ENCODE measurements at regions not wholly inside any gene's neighbourhood (a gene's known extent, or its start where the extent isn't known, plus 50 kb on each side); places are given as distances from the start of the nearest gene placed in this dataset.

GRCh38 chr1:48089356-48089891 is 92.2 kb upstream of the TRABD2B start:
- H3K4me1 ChIP-seq (ENCODE audit: control insufficient read depth in 1 of 2, insufficient read depth in 2 of 2, low read length in 2 of 2): peaks cover 7 to 9% of the 10 kb centered on the region in 2 donors
- H3K9ac ChIP-seq (ENCODE audit: low read depth in 1 of 2, low read length in 2 of 2): no peak overlapping the region
- no peak overlapping the region for H3K27ac ChIP-seq (ENCODE audit: low read depth, low read length)
- no peak overlapping the region for H3K4me3 ChIP-seq (ENCODE audit: low read depth in 1 of 2, low read length in 2 of 2)
- no peaks in the 10 kb centered on the region for H3K27me3 ChIP-seq (ENCODE audit: control insufficient read depth in 1 of 2, insufficient read depth in 2 of 2, low read length in 2 of 2)
- no peaks in the 10 kb centered on the region for H3K9me3 ChIP-seq (ENCODE audit: control insufficient read depth in 1 of 2, low read length in 2 of 2)
- H3K36me3 ChIP-seq (ENCODE audit: control insufficient read depth in 1 of 2, insufficient read depth in 2 of 2, low read length in 2 of 2): no peaks in the 10 kb centered on the region

- peaks cover 0 to 6% of the 10 kb centered on the region in 2 donors for H3K4me1 ChIP-seq (ENCODE audit: control insufficient read depth in 1 of 2, insufficient read depth in 2 of 2, low read length in 2 of 2)
- H3K9me3 ChIP-seq (ENCODE audit: control insufficient read depth in 1 of 2, low read length in 2 of 2): no peaks in the 10 kb centered on the region
- no peak overlapping the region for H3K4me3 ChIP-seq (ENCODE audit: low read depth in 1 of 2, low read length in 2 of 2)
- H3K36me3 ChIP-seq (ENCODE audit: control insufficient read depth in 1 of 2, insufficient read depth in 2 of 2, low read length in 2 of 2): no peaks in the 10 kb centered on the region
- H3K9ac ChIP-seq (ENCODE audit: low read depth in 1 of 2, low read length in 2 of 2): no peak overlapping the region
- H3K27ac ChIP-seq (ENCODE audit: low read depth, low read length): no peak overlapping the region
- H3K27me3 ChIP-seq (ENCODE audit: control insufficient read depth in 1 of 2, insufficient read depth in 2 of 2, low read length in 2 of 2): no peaks in the 10 kb centered on the region
These were observed 87.6 kb upstream of the TRABD2B start for GRCh38 chr1:48084826-48085225.

- no peaks in the 10 kb centered on the region for H3K9me3 ChIP-seq (ENCODE audit: control insufficient read depth in 1 of 2, low read length in 2 of 2)
- no peaks in the 10 kb centered on the region for H3K36me3 ChIP-seq (ENCODE audit: control insufficient read depth in 1 of 2, insufficient read depth in 2 of 2, low read length in 2 of 2)
- H3K4me3 ChIP-seq (ENCODE audit: low read depth in 1 of 2, low read length in 2 of 2): no peak overlapping the region
- peaks cover 4 to 15% of the 10 kb centered on the region in 2 donors for H3K4me1 ChIP-seq (ENCODE audit: control insufficient read depth in 1 of 2, insufficient read depth in 2 of 2, low read length in 2 of 2)
- no peak overlapping the region for H3K9ac ChIP-seq (ENCODE audit: low read depth in 1 of 2, low read length in 2 of 2)
- H3K27me3 ChIP-seq (ENCODE audit: control insufficient read depth in 1 of 2, insufficient read depth in 2 of 2, low read length in 2 of 2): no peaks in the 10 kb centered on the region
- H3K27ac ChIP-seq (ENCODE audit: low read depth, low read length): no peak overlapping the region
These were observed 85.2 kb upstream of the TRABD2B start for GRCh38 chr1:48082271-48082962.

- no peak overlapping the region for H3K27ac ChIP-seq (ENCODE audit: low read depth, low read length)
These were observed 83.4 kb upstream of the TRABD2B start for GRCh38 chr1:48080331-48081255.

GRCh38 chr1:48079096-48079495 is 81.9 kb upstream of the TRABD2B start:
- Histone ChIP-seq H3K27me3 (ENCODE audit: control insufficient read depth in 1 of 2, insufficient read depth in 2 of 2, low read length in 2 of 2) (no peaks in the 10 kb centered on the region), H3K9me3 (ENCODE audit: control insufficient read depth in 1 of 2, low read length in 2 of 2) (peaks cover 4 to 9% of the 10 kb centered on the region in 2 donors), H3K36me3 (ENCODE audit: control insufficient read depth in 1 of 2, insufficient read depth in 2 of 2, low read length in 2 of 2) (no peaks in the 10 kb centered on the region), H3K9ac (ENCODE audit: low read depth in 1 of 2, low read length in 2 of 2) (no peak overlapping the region), H3K4me3 (ENCODE audit: low read depth in 1 of 2, low read length in 2 of 2) (no peak overlapping the region), H3K4me1 (ENCODE audit: control insufficient read depth in 1 of 2, insufficient read depth in 2 of 2, low read length in 2 of 2) (peaks cover 4 to 15% of the 10 kb centered on the region in 2 donors), H3K27ac (ENCODE audit: low read depth, low read length) (no peak overlapping the region)

More at GRCh38 chr1:48080331-48081255, 83.4 kb upstream of the TRABD2B start:
- H3K9ac ChIP-seq (ENCODE audit: low read depth in 1 of 2, low read length in 2 of 2): no peak overlapping the region
- peaks cover 4 to 15% of the 10 kb centered on the region in 2 donors for H3K4me1 ChIP-seq (ENCODE audit: control insufficient read depth in 1 of 2, insufficient read depth in 2 of 2, low read length in 2 of 2)
- H3K36me3 ChIP-seq (ENCODE audit: control insufficient read depth in 1 of 2, insufficient read depth in 2 of 2, low read length in 2 of 2): no peaks in the 10 kb centered on the region
- no peaks in the 10 kb centered on the region for H3K9me3 ChIP-seq (ENCODE audit: control insufficient read depth in 1 of 2, low read length in 2 of 2)
- no peaks in the 10 kb centered on the region for H3K27me3 ChIP-seq (ENCODE audit: control insufficient read depth in 1 of 2, insufficient read depth in 2 of 2, low read length in 2 of 2)
- H3K4me3 ChIP-seq (ENCODE audit: low read depth in 1 of 2, low read length in 2 of 2): no peak overlapping the region

- Histone ChIP-seq H3K4me1 (ENCODE audit: control insufficient read depth in 1 of 2, insufficient read depth in 2 of 2, low read length in 2 of 2) (peaks cover 4 to 15% of the 10 kb centered on the region in 2 donors), H3K36me3 (ENCODE audit: control insufficient read depth in 1 of 2, insufficient read depth in 2 of 2, low read length in 2 of 2) (no peaks in the 10 kb centered on the region), H3K9me3 (ENCODE audit: control insufficient read depth in 1 of 2, low read length in 2 of 2) (peaks cover 4 to 9% of the 10 kb centered on the region in 2 donors), H3K27me3 (ENCODE audit: control insufficient read depth in 1 of 2, insufficient read depth in 2 of 2, low read length in 2 of 2) (no peaks in the 10 kb centered on the region), H3K27ac (ENCODE audit: low read depth, low read length) (no peak overlapping the region), H3K9ac (ENCODE audit: low read depth in 1 of 2, low read length in 2 of 2) (no peak overlapping the region), H3K4me3 (ENCODE audit: low read depth in 1 of 2, low read length in 2 of 2) (no peak overlapping the region)
These were observed 80.6 kb upstream of the TRABD2B start for GRCh38 chr1:48077795-48078222.

GRCh38 chr1:48076017-48076416 is 78.8 kb upstream of the TRABD2B start:
- Histone ChIP-seq H3K4me1 (ENCODE audit: control insufficient read depth in 1 of 2, insufficient read depth in 2 of 2, low read length in 2 of 2) (peaks cover 4 to 15% of the 10 kb centered on the region in 2 donors), H3K36me3 (ENCODE audit: control insufficient read depth in 1 of 2, insufficient read depth in 2 of 2, low read length in 2 of 2) (no peaks in the 10 kb centered on the region), H3K27ac (ENCODE audit: low read depth, low read length) (no peak overlapping the region), H3K9ac (ENCODE audit: low read depth in 1 of 2, low read length in 2 of 2) (no peak overlapping the region), H3K4me3 (ENCODE audit: low read depth in 1 of 2, low read length in 2 of 2) (no peak overlapping the region), H3K9me3 (ENCODE audit: control insufficient read depth in 1 of 2, low read length in 2 of 2) (peaks cover 4 to 9% of the 10 kb centered on the region in 2 donors), H3K27me3 (ENCODE audit: control insufficient read depth in 1 of 2, insufficient read depth in 2 of 2, low read length in 2 of 2) (no peaks in the 10 kb centered on the region)

- Histone ChIP-seq H3K4me1 (ENCODE audit: control insufficient read depth in 1 of 2, insufficient read depth in 2 of 2, low read length in 2 of 2) (peaks cover 7 to 15% of the 10 kb centered on the region in 2 donors), H3K9ac (ENCODE audit: low read depth in 1 of 2, low read length in 2 of 2) (no peak overlapping the region), H3K27me3 (ENCODE audit: control insufficient read depth in 1 of 2, insufficient read depth in 2 of 2, low read length in 2 of 2) (no peaks in the 10 kb centered on the region), H3K27ac (ENCODE audit: low read depth, low read length) (no peak overlapping the region), H3K9me3 (ENCODE audit: control insufficient read depth in 1 of 2, low read length in 2 of 2) (peaks cover 4 to 9% of the 10 kb centered on the region in 2 donors), H3K36me3 (ENCODE audit: control insufficient read depth in 1 of 2, insufficient read depth in 2 of 2, low read length in 2 of 2) (no peaks in the 10 kb centered on the region), H3K4me3 (ENCODE audit: low read depth in 1 of 2, low read length in 2 of 2) (no peak overlapping the region)
These were observed 76.8 kb upstream of the TRABD2B start for GRCh38 chr1:48073798-48074530.

- Histone ChIP-seq H3K9me3 (ENCODE audit: control insufficient read depth in 1 of 2, low read length in 2 of 2) (peaks cover 4 to 9% of the 10 kb centered on the region in 2 donors), H3K27ac (ENCODE audit: low read depth, low read length) (no peak overlapping the region), H3K36me3 (ENCODE audit: control insufficient read depth in 1 of 2, insufficient read depth in 2 of 2, low read length in 2 of 2) (no peaks in the 10 kb centered on the region), H3K4me3 (ENCODE audit: low read depth in 1 of 2, low read length in 2 of 2) (no peak overlapping the region), H3K4me1 (ENCODE audit: control insufficient read depth in 1 of 2, insufficient read depth in 2 of 2, low read length in 2 of 2) (peaks cover 8 to 13% of the 10 kb centered on the region in 2 donors), H3K27me3 (ENCODE audit: control insufficient read depth in 1 of 2, insufficient read depth in 2 of 2, low read length in 2 of 2) (no peaks in the 10 kb centered on the region), H3K9ac (ENCODE audit: low read depth in 1 of 2, low read length in 2 of 2) (no peak overlapping the region)
These were observed 74.3 kb upstream of the TRABD2B start for GRCh38 chr1:48071513-48071912.

Data from duodenal mucosa (tissue), 2 donors.